HG03354 (cell line): ENCODE measurements at regions not wholly inside any gene's neighbourhood (a gene's known extent, or its start where the extent isn't known, plus 50 kb on each side); places are given as distances from the start of the nearest gene placed in this dataset.

ENCODE experiments used
- ATAC-seq: cut with Tn5 transposase; IDR thresholded peaks from one replicate; pipeline ENCODE4 v1.9.1; 2021; ENCODE audit warnings: mild to moderate bottlenecking; ENCODE audit not compliant: unreplicated experiment, poor library complexity, severe bottlenecking

GRCh38 chr6:12501990-12502389 lies 211.8 kb downstream of the EDN1 start:
- ATAC-seq = no peak

DNA sequence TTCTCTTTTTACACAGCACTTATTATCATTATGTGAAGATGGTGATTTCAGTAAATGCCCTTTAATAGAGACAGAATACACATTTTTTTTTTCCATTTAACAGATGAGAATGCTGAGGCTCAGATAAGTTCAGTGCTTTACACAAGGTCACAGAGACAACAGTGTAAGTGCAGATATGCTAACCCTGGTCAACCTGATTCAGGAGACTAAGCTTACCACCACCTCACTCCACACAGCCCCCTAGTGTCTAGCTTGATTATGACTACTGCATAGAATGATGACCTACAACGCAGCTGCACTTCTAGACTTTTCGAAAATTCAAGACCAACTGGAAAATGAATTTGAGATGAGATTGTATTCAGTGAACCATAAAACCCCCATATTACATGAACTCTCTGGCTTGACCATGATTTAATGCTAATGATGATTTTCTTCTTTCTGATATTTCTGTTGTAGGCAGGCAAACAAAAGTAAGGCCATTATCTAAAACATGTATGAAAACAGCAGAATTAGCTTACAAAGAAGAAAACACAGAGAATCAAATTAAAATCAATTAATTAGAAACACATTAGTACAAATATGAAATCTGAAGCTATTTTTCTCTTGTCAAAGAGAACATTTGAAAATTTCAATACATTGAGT lies 212.1 kb upstream of the PHACTR1 start:
- ATAC-seq = no peak

DNA sequence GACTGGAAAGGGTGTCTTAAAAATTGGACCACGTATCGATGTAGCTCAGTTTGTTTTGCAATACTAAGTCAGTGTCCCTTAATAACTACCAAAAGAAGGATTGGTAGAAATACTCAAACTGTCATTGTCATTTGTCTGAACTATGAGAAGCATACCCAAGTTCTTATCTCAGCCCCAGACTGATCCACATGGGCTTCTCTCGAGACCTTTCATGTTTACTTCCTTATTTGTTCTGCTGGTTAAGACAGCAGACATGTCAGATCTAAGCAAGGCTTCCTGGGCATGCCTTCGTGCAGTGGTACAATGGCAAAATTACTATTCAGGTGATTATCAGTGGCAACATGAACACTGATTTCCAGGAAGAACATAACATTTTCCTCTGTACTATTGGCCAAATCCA lies 211.1 kb upstream of the PHACTR1 start:
- no peak for ATAC-seq

DNA sequence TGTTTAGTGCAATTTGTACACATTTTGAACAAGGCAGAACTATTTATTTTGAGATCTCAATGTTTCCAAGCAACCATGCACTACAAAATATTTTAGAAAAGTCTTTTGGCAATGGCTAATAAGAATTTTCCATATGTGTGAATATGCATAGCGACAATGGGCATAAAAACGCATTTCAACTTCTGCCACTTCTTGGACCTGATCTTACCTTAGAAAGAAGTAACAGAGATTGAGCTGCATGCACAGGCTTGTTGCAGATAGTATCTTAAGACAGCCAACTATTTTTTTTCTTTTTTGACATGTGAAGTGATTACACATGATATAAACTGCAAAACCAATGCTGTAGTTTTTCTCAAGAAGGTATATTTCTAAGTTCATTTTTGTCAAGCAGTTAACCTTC lies 210.4 kb upstream of the PHACTR1 start:
- no peak for ATAC-seq

DNA sequence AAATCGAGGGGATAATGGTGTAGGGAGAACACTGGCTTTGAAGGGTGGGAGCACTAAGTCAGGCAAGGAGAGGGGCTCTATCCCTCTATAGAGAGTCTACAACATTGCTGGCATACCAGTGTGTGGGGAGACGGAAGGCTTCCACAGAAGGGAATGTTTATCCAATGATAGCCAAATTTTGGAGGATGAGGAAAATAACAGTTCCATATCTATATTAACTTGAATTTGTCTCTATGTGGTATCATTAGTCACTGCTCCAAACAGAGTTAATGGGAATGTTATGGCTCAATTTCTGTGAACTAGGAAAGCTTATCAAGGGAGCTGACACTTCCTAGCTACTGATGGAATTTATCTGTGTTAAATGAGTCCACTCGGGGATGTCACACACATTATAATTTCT lies 208.9 kb upstream of the PHACTR1 start:
- ATAC-seq = no peak

DNA sequence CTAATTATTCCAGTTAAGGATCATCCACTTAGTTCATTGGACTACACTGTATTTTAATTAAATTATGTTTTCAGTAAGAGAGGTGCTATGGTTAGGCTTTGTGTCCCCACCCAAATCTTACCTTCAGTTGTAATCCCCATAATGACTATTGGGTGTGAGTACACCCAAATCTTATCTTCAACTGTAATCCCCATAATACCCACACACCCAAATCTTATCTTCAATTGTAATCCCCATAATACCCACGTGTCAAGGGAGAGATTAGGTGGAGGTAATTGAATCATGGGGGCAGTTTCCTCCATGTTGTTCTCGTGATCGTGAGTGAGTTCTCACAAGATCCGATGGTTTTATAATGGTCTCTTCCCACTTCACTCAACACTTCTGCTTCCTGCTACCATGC lies 208.0 kb upstream of the PHACTR1 start:
- ATAC-seq = no peak

DNA sequence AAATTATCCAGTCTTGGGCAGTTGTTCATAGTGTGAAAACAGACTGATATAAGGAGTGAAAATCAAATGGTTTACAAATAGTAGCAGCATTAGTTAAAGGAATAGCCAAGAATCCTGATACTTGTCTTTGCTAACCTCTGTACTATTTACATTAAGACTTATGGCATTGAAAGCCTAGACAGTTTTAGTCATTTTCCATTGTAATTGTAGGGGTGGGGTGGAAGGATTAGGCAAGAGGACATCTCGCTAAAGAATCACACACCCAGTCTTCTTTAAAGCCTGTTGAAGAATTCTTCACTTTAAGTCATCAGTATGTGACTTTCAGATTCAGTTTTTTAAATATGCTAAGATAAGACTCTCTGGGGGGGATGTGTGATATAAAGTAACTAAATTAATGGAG lies 207.5 kb upstream of the PHACTR1 start:
- no peak for ATAC-seq

- no peak for ATAC-seq
These were observed 200.5 kb upstream of the PHACTR1 start for GRCh38 chr6:12516070-12516469.

- no peak for ATAC-seq
These were observed 194.2 kb upstream of the PHACTR1 start for GRCh38 chr6:12522347-12522746.

DNA sequence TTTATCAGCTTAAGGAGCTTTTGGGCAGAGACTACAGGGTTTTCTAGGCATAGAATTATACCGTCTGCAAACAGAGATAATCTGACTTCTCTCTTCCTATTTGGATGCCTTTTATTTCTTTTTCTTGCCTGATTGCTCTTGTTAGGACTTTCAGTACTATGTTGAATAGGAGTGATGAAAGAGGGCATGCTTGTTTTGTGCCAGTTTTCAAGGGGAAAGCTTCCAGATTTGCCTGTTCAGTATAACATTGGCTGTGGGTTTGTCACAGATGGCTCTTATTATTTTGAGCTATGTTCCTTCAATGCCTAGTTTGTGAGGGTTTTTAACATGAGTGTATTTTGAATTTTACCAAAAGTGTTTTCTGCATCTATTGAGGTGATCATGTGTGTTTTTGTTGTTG lies 192.8 kb upstream of the PHACTR1 start:
- ATAC-seq = no peak

GRCh38 chr6:12525276-12525675 lies 191.3 kb upstream of the PHACTR1 start:
- ATAC-seq = no peak

DNA sequence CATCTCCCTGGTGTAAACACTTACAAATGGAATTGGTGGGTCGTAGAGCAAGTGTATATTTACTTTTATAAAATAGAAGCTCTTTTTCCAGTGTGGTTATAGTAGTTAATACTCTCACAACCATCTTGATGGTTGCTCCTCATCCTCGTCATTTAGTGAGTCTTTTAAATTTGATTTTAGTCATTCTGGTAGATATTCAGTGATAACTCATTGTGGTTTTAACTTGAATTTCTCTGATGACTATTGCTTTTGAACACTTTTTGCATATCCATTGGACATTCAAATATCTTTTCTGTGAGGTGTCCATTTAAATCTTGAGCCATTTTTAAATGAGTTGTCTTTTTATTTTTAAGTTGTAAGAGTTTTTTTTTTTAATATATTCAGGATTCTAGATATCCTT lies 189.2 kb upstream of the PHACTR1 start:
- no peak for ATAC-seq

DNA sequence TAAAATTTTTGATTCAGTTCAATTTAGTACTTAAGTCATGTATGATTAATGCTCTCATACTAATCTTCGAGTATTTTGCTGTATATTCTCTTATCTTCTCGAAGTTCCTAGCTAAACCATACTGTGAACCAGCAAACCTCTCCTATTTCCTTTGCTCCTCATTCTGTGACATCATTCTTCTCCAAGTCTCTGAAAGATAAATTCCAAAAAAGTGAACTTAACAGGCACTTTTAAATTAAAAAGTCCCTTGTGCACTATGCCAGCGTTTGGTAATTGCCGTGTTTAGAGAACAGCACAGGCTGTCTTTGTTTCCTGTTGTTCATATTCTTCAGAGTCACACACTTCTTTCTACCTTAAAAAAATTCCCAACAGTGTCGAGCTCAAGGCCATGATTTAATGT lies 188.4 kb upstream of the PHACTR1 start:
- ATAC-seq = no peak

GRCh38 chr6:12528581-12529363 lies 187.8 kb upstream of the PHACTR1 start:
- no peak for ATAC-seq

GRCh38 chr6:12529364-12530019 lies 187.1 kb upstream of the PHACTR1 start:
- no peak for ATAC-seq

GRCh38 chr6:12530345-12530744 lies 186.2 kb upstream of the PHACTR1 start:
- no peak for ATAC-seq

- ATAC-seq = no peak
These were observed 183.0 kb upstream of the PHACTR1 start for GRCh38 chr6:12533586-12533985.

GRCh38 chr6:12534069-12534853 lies 182.3 kb upstream of the PHACTR1 start:
- ATAC-seq = no peak

DNA sequence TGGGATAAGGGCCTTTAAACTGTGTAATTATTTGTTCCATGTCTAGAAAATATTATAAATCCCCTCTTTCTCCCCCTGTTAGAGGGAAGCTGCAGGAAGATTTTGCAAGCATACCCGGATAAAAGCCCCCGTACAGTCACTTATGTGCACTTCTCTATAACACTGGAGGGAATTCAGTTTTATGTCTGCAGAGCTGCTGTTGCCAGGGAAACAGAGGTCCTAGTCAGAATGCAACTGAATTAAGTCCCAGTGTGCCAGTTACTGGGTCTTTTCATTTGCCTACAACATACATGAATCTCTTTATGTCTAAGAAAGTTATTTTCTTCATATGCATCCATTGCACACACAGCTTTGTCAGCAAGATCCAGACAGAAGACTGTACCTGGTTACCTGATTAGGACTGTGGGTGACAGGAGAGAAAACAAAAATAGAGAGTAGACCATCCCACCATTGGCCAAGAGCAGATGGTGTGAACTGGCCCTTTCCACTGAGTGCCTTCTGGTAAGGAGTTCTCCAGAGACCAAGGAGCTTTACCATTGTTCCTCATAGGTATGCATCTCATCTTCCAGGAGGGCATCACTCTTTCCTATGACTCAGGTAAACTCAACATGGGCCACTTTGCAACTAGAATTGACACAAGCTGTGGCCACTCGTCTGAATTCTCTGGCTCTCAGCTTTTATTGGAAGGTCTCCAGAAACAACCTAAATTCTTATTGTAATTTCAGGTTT lies 180.8 kb upstream of the PHACTR1 start:
- ATAC-seq = no peak

DNA sequence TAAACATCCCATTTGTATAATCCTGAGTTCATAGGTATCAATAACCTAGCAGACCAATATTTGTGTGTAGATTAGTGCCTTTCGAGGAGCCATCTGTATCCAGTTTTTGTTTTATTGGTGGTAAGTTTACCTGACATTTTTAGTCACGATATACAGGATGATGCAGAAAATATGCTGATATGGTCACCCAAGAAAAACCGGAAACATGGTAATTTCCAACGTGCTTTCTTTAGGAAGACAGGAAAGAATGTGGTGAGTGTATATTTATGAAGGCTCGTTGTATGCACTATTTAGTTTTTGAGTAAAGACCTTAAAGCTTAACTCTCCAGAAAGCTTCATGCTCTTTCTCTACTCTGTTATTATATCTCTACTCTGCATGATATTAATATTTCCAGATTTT lies 180.2 kb upstream of the PHACTR1 start:
- no peak for ATAC-seq
